Activated naive CD4-positive, alpha-beta T cell treated with anti-CD3 and anti-CD28 coated beads, Interleukin-2, amount 50 U/mL, for 16 hours (primary cell): ENCODE measurements at regions not wholly inside any gene's neighbourhood (a gene's known extent, or its start where the extent isn't known, plus 50 kb on each side); places are given as distances from the start of the nearest gene placed in this dataset.
"Not testable (repeated sequence)": the region's sequence is repeated elsewhere in the genome, so short reads cannot be mapped to it uniquely, and the experiment has no call there.

Experiments
- DNase-seq: peaks from one replicate; pipeline ENCODE4 v3.0.0-alpha.2; 2020

- no peak for DNase-seq
Observed at GRCh38 chr4:138485498-138485897, 243.3 kb upstream of the SLC7A11 start.

GRCh38 chr4:138475116-138475515 is 233.0 kb upstream of the SLC7A11 start:
- no peak for DNase-seq

GRCh38 chr4:138473339-138473738 is 231.2 kb upstream of the SLC7A11 start:
- DNase-seq, result no peak

GRCh38 chr4:138460477-138461414 is 218.6 kb upstream of the SLC7A11 start:
- no peak for DNase-seq

- no peak for DNase-seq
Observed at GRCh38 chr4:138458751-138459150, 216.6 kb upstream of the SLC7A11 start.

GRCh38 chr4:138456349-138456748 is 214.2 kb upstream of the SLC7A11 start:
- DNase-seq, result not testable (repeated sequence)

GRCh38 chr4:138455097-138455496 is 212.9 kb upstream of the SLC7A11 start:
- no peak for DNase-seq

- no peak for DNase-seq
Observed at GRCh38 chr4:138452826-138453225, 210.7 kb upstream of the SLC7A11 start.

- DNase-seq, result no peak
Observed at GRCh38 chr4:138451276-138451663, 209.1 kb upstream of the SLC7A11 start.

GRCh38 chr4:138450546-138451275 is 208.6 kb upstream of the SLC7A11 start:
- no peak for DNase-seq

GRCh38 chr4:138449938-138450337 is 207.8 kb upstream of the SLC7A11 start:
- DNase-seq, result no peak

- no peak for DNase-seq
Observed at GRCh38 chr4:138448169-138448568, 206.0 kb upstream of the SLC7A11 start.

- DNase-seq, result no peak
Observed at GRCh38 chr4:138446456-138446855, 204.3 kb upstream of the SLC7A11 start.

GRCh38 chr4:138445098-138445497 is 202.9 kb upstream of the SLC7A11 start:
- DNase-seq, result no peak

GRCh38 chr4:138444260-138444659 is 202.1 kb upstream of the SLC7A11 start:
- no peak for DNase-seq

- DNase-seq, result no peak
Observed at GRCh38 chr4:138439143-138439581, 197.0 kb upstream of the SLC7A11 start.

- DNase-seq, result no peak
Observed at GRCh38 chr4:138438608-138439007, 196.5 kb upstream of the SLC7A11 start.

- DNase-seq, result no peak
Observed at GRCh38 chr4:138437263-138437851, 195.2 kb upstream of the SLC7A11 start.

GRCh38 chr4:138435733-138436132 is 193.6 kb upstream of the SLC7A11 start:
- DNase-seq, result not testable (repeated sequence)

- DNase-seq, result not testable (repeated sequence)
Observed at GRCh38 chr4:138435046-138435445, 192.9 kb upstream of the SLC7A11 start.

- DNase-seq, result no peak
Observed at GRCh38 chr4:138428611-138429010, 186.5 kb upstream of the SLC7A11 start.

- DNase-seq, result no peak
Observed at GRCh38 chr4:138426786-138427185, 184.6 kb upstream of the SLC7A11 start.

GRCh38 chr4:138420471-138420870 is 178.3 kb upstream of the SLC7A11 start:
- DNase-seq, result no peak

GRCh38 chr4:138414202-138414601 is 172.1 kb upstream of the SLC7A11 start:
- DNase-seq, result no peak
